ENCODE measurements at regions not wholly inside any gene's neighbourhood (a gene's known extent, or its start where the extent isn't known, plus 50 kb on each side); places are given as distances from the start of the nearest gene placed in this dataset.

DNA sequence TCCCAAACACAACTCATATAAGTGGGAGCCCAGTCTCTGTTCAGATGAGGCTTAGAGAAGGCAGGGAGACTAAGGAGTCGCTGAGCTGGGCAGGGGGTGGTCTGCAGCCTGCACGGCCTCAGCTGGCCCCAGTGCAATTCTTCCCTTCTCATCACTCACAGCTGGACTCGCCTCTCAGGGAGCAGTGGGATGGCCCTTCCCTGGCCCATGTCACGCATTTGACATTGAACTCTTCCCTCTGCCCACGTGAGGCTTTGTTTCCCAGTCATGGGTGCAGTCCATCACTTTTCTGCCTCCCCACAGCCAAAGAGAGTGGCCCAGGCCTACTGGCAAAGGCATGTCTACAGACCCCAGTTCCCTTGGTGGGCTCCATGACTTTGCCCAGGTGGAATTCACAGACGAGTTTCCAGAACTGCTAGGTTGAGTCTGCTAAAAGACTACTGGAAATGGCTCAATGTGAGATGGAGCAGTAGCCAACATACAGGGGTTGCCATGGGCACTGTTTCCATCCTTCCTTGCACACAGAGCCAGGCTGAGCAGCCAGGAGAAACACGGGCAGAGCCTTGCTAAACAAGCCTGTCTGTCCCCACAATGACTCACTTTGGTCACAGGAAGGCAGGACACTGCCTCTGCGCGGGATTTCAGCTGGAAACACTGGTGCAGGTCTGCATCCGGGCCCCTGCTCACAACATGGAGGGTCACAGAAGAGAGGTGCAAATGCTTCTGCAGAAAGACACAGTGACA, 90.1 kb downstream of the OAT start:
- intact Hi-C loops (cut with micrococcal nuclease): no loop called here
- RAD21 ChIA-PET (ENCODE audit: low non-redundant PET in 1 of 2, low total read pairs in 2 of 2, uncharacterized antibody in 2 of 2, unreplicated experiment in 2 of 2): no interaction called here

More for the DNA sequence above, 90.1 kb downstream of the OAT start:
- DNase-seq (ENCODE audit: low read depth, low spot score): no peak
- Histone ChIP-seq H4K20me1 (ENCODE audit: insufficient read depth) (no peaks in the 10 kb centered on the region), H3K79me2 (ENCODE audit: insufficient read depth, low read length) (no peaks in the 10 kb centered on the region), H3K9me3 (ENCODE audit: control insufficient read depth in 1 of 2, insufficient read depth in 1 of 2, low read depth in 1 of 2, low read length in 2 of 2) (no peaks in the 10 kb centered on the region), H3K4me2 (ENCODE audit: low read length) (no peak overlapping the region), H2AFZ (ENCODE audit: low read depth, low read length, poor library complexity, severe bottlenecking) (no peak overlapping the region), H3K9me2 (ENCODE audit: insufficient read depth) (no peaks in the 10 kb centered on the region), H3K27me3 (ENCODE audit: insufficient read depth, low read length) (peaks cover 4% of the 10 kb centered on the region; the same call in 1 of the 2 replicates), H3K36me3 (ENCODE audit: control insufficient read depth in 1 of 2, insufficient read depth in 2 of 2, low read length in 2 of 2) (no peaks in the 10 kb centered on the region), H3K4me3 (replicated peaks in 1 of 2; ENCODE audit: low read depth in 1 of 2, low read length in 2 of 2) (no peak overlapping the region), H3K9ac (ENCODE audit: low read length) (no peak overlapping the region), H3K27ac (ENCODE audit: low read depth, low read length) (no peak overlapping the region), H3K4me1 (ENCODE audit: control insufficient read depth in 1 of 2, insufficient read depth in 2 of 2, low read length in 2 of 2) (no peaks in the 10 kb centered on the region)
- TF ChIP-seq CBX3 (IDR thresholded peaks at IDR 0.05; ENCODE audit: low read depth): no peak
- TF ChIP-seq, protein P1, sequence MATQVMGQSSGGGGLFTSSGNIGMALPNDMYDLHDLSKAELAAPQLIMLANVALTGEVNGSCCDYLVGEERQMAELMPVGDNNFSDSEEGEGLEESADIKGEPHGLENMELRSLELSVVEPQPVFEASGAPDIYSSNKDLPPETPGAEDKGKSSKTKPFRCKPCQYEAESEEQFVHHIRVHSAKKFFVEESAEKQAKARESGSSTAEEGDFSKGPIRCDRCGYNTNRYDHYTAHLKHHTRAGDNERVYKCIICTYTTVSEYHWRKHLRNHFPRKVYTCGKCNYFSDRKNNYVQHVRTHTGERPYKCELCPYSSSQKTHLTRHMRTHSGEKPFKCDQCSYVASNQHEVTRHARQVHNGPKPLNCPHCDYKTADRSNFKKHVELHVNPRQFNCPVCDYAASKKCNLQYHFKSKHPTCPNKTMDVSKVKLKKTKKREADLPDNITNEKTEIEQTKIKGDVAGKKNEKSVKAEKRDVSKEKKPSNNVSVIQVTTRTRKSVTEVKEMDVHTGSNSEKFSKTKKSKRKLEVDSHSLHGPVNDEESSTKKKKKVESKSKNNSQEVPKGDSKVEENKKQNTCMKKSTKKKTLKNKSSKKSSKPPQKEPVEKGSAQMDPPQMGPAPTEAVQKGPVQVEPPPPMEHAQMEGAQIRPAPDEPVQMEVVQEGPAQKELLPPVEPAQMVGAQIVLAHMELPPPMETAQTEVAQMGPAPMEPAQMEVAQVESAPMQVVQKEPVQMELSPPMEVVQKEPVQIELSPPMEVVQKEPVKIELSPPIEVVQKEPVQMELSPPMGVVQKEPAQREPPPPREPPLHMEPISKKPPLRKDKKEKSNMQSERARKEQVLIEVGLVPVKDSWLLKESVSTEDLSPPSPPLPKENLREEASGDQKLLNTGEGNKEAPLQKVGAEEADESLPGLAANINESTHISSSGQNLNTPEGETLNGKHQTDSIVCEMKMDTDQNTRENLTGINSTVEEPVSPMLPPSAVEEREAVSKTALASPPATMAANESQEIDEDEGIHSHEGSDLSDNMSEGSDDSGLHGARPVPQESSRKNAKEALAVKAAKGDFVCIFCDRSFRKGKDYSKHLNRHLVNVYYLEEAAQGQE (IDR thresholded peaks at IDR 0.05; ENCODE audit: low read depth): no peak
- TF ChIP-seq, protein P2, sequence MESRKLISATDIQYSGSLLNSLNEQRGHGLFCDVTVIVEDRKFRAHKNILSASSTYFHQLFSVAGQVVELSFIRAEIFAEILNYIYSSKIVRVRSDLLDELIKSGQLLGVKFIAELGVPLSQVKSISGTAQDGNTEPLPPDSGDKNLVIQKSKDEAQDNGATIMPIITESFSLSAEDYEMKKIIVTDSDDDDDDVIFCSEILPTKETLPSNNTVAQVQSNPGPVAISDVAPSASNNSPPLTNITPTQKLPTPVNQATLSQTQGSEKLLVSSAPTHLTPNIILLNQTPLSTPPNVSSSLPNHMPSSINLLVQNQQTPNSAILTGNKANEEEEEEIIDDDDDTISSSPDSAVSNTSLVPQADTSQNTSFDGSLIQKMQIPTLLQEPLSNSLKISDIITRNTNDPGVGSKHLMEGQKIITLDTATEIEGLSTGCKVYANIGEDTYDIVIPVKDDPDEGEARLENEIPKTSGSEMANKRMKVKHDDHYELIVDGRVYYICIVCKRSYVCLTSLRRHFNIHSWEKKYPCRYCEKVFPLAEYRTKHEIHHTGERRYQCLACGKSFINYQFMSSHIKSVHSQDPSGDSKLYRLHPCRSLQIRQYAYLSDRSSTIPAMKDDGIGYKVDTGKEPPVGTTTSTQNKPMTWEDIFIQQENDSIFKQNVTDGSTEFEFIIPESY (IDR thresholded peaks at IDR 0.05; ENCODE audit: extremely low read depth, insufficient replicate concordance, low read length): no peak
- TF ChIP-seq POLR2A (IDR thresholded peaks at IDR 0.05; ENCODE audit: borderline replicate concordance, extremely low read depth, insufficient read depth, insufficient read length): no peak
- TF ChIP-seq POLR2AphosphoS5 (IDR thresholded peaks at IDR 0.05; ENCODE audit: low read depth, low read length): no peak
- TF ChIP-seq CEBPB (IDR thresholded peaks at IDR 0.05; ENCODE audit: low read depth): no peak
- no peak for TF ChIP-seq EZH2phosphoT487 (IDR thresholded peaks at IDR 0.05; ENCODE audit: borderline replicate concordance)
- no peak for TF ChIP-seq SRF (IDR thresholded peaks at IDR 0.05; ENCODE audit: low read depth)
- no peak for TF ChIP-seq EZH2 (IDR thresholded peaks at IDR 0.05)
- BruUV-seq (replicated peaks): no TSS peak
- ChIA-PET POLR2A (no interaction called here), CTCF (no interaction called here)
- no peak for ATAC-seq
